Suprapubic skin (tissue), 3 donors: ENCODE measurements at regions not wholly inside any gene's neighbourhood (a gene's known extent, or its start where the extent isn't known, plus 50 kb on each side); places are given as distances from the start of the nearest gene placed in this dataset.

Source experiments
- CTCF ChIP-seq, 2 donors: fragments of 200-600 bp in 1 of 2; fragments of 450-650 bp in 1 of 2; sonication (generic) in 1 of 2; IDR thresholded peaks; one replicate each; pipeline ENCODE4 v1.5.1; 2016 to 2019; ENCODE audit warnings: antibody characterized with exemption in 2 of 2, mild to moderate bottlenecking in 1 of 2, moderate library complexity in 1 of 2
- EP300 ChIP-seq: sonication (generic); formaldehyde crosslinking; IDR thresholded peaks from one replicate; pipeline ENCODE4 v1.6.1; 2017; ENCODE audit warnings: antibody characterized with exemption
- POLR2A ChIP-seq, 2 donors: fragments of 450-650 bp; IDR thresholded peaks; one replicate each; pipeline ENCODE4 v1.6.1; 2017; ENCODE audit warnings: antibody characterized with exemption in 2 of 2, mild to moderate bottlenecking in 2 of 2, moderate library complexity in 2 of 2

- TF ChIP-seq CTCF (IDR thresholded peaks at IDR 0.05): no peak
- no peak for TF ChIP-seq POLR2A (IDR thresholded peaks at IDR 0.05)
- no peak for TF ChIP-seq EP300
Observed at GRCh38 chr3:30135190-30135589, 471.2 kb upstream of the TGFBR2 start.
